B cell (primary cell): ENCODE measurements at regions not wholly inside any gene's neighbourhood (a gene's known extent, or its start where the extent isn't known, plus 50 kb on each side); places are given as distances from the start of the nearest gene placed in this dataset.

Experiments
- ATAC-seq: fragments of 200-7000 bp; cut with Tn5 transposase; one replicate; pipeline ENCODE4 v1.10.0; 2021; ENCODE audit warnings: low read depth, mild to moderate bottlenecking, moderate number of reproducible peaks, moderate library complexity
- CTCF ChIA-PET: fragments of 350-600 bp; sonication (Branson Sonifier 250); formaldehyde crosslinking; loops from one replicate; lab custom pipeline; 2021; ENCODE audit warnings: antibody characterized with exemption, inconsistent platforms; lab: Charles Lee
- POLR2A ChIA-PET: fragments of 350-600 bp; sonication (Branson Sonifier 250); formaldehyde crosslinking; loops from one replicate; lab custom pipeline; 2021; ENCODE audit warnings: antibody characterized with exemption; lab: Charles Lee
- DNase-seq: peaks from one replicate; pipeline ENCODE4 v3.0.0; 2013
- H2AFZ ChIP-seq: 2 replicates; pipeline ENCODE4 v1.6.1; 2012; ENCODE audit warnings: mild to moderate bottlenecking, low read depth, low read length; ENCODE audit not compliant: insufficient read depth, poor library complexity, severe bottlenecking
- H3K27ac ChIP-seq, 2 donors: 1 replicate in 1 of 2; 2 replicates in 1 of 2; pipeline ENCODE4 v1.5.1; 2012 to 2013; ENCODE audit warnings: low read length in 2 of 2, mild to moderate bottlenecking in 2 of 2, moderate library complexity in 1 of 2
- H3K27me3 ChIP-seq, 4 experiments: fragments of 200-600 bp in 1 of 4; sonication (generic) in 1 of 4; replicated peaks in 1 of 4; 1 replicate in 2 of 4; 2 replicates in 2 of 4; pipeline versions ENCODE4 v1.6.1 to v1.7.0; 2013 to 2016; ENCODE audit warnings: low read length in 3 of 4, mild to moderate bottlenecking in 2 of 4, mixed read lengths in 1 of 4, moderate library complexity in 1 of 4; ENCODE audit not compliant: insufficient read depth in 4 of 4, control insufficient read depth in 3 of 4; ENCODE audit errors: control extremely low read depth in 1 of 4
- H3K36me3 ChIP-seq, 2 experiments: replicated peaks in 1 of 2; 1 replicate in 1 of 2; 2 replicates in 1 of 2; pipeline versions ENCODE4 v1.6.1 to v1.7.1; 2013; ENCODE audit warnings: low read length in 1 of 2; ENCODE audit not compliant: insufficient read depth in 2 of 2, control insufficient read depth in 1 of 2; ENCODE audit errors: control extremely low read depth in 1 of 2, extremely low read depth in 1 of 2
- H3K4me1 ChIP-seq, 2 donors: fragments of 200-600 bp in 1 of 2; sonication (generic) in 1 of 2; 1 replicate in 1 of 2; 2 replicates in 1 of 2; pipeline versions ENCODE4 v1.5.1 to v1.6.1; 2013 to 2017; ENCODE audit warnings: low read length in 2 of 2; ENCODE audit not compliant: control insufficient read depth in 2 of 2, insufficient read depth in 2 of 2
- H3K4me2 ChIP-seq: replicated peaks from 2 replicates; pipeline ENCODE3; 2012; ENCODE audit warnings: mild to moderate bottlenecking, low read depth, low read length; ENCODE audit not compliant: poor library complexity, severe bottlenecking
- H3K4me3 ChIP-seq, 5 experiments: fragments of 200-600 bp in 1 of 5; sonication (generic) in 1 of 5; 1 replicate in 3 of 5; 2 replicates in 2 of 5; pipeline versions ENCODE4 v1.5.1 to v1.7.0; 2011 to 2016; ENCODE audit warnings: low read length in 4 of 5, mild to moderate bottlenecking in 4 of 5, low read depth in 2 of 5, control low read depth in 1 of 5, moderate library complexity in 1 of 5; ENCODE audit not compliant: insufficient read depth in 1 of 5; ENCODE audit errors: control extremely low read depth in 1 of 5, extremely low read depth in 1 of 5
- H3K79me2 ChIP-seq: fragments of 200-600 bp; sonication (generic); one replicate; pipeline ENCODE4 v1.6.0; 2016; ENCODE audit warnings: low read length; ENCODE audit not compliant: control insufficient read depth, insufficient read depth
- H3K9ac ChIP-seq: fragments of 200-600 bp; sonication (generic); 2 replicates; pipeline ENCODE4 v1.6.1; 2017; ENCODE audit warnings: mild to moderate bottlenecking, low read length, moderate library complexity
- H3K9me3 ChIP-seq, 3 donors: one replicate each; pipeline versions ENCODE4 v1.6.1 to v1.7.1; 2013; ENCODE audit warnings: low read length in 2 of 3; ENCODE audit not compliant: control insufficient read depth in 2 of 3, insufficient read depth in 1 of 3; ENCODE audit errors: control extremely low read depth in 1 of 3
- H4K20me1 ChIP-seq: 2 replicates; pipeline ENCODE4 v1.6.0; 2012; ENCODE audit warnings: mild to moderate bottlenecking, low read length; ENCODE audit not compliant: insufficient read depth, control insufficient read depth, poor library complexity, severe bottlenecking
- H3K27ac Mint-ChIP-seq: one replicate; pipeline ENCODE4 v1.8.0; 2021; ENCODE audit warnings: mixed read lengths
- H3K27me3 Mint-ChIP-seq: one replicate; pipeline ENCODE4 v1.8.0; 2021; ENCODE audit warnings: mixed read lengths
- H3K4me1 Mint-ChIP-seq: one replicate; pipeline ENCODE4 v1.8.0; 2021; ENCODE audit warnings: mixed read lengths
- H3K4me3 Mint-ChIP-seq: one replicate; pipeline ENCODE4 v1.8.0; 2021; ENCODE audit warnings: mixed read lengths
- H3K9me3 Mint-ChIP-seq: one replicate; pipeline ENCODE4 v1.8.0; 2022; ENCODE audit warnings: mixed read lengths; ENCODE audit not compliant: insufficient read depth
- EZH2 ChIP-seq: IDR thresholded peaks from 2 replicates; pipeline ENCODE4 v1.6.1; 2012; ENCODE audit warnings: borderline replicate concordance, low read depth, mild to moderate bottlenecking, moderate library complexity, low read length; ENCODE audit not compliant: insufficient read depth, poor library complexity, severe bottlenecking
- WGBS: methylation state at CpG from one replicate; pipeline ENCODE4 v1.1.5; 2013; ENCODE audit warnings: missing lambda C conversion rate; ENCODE audit not compliant: insufficient coverage; 5-methylcytosine and 5-hydroxymethylcytosine counted together
- intact Hi-C: fragments of 100-400 bp; cut with micrococcal nuclease; formaldehyde crosslinking; loops from one replicate; pipeline ENCODE4 v1.10.0; 2022
- TF ChIP-seq, protein P1 (sequence below): fragments of 200-600 bp; IDR thresholded peaks from one replicate; pipeline ENCODE4 v1.8.0; 2022; ENCODE audit warnings: antibody characterized with exemption, mild to moderate bottlenecking

DNA sequence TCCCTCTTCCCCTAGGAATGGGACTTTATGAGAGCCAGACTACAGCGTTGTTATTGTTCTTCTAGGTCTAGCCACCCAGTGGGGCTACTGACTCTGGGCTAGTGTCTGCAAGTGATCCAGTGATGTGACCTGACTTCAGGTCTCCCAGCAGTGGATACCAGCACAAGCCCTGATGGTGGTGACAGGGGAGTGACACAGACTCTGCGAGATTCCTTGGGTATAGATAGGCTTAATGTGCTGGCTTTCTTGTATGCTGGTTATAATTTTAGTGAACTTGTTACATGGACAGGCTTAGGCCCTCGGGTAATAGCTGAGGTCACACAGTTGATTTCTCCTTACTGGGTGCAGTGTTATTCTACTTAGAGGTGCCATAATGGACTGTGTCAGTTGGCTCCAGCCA is 106.9 kb downstream of the TBC1D30 start:
- H3K4me3 ChIP-seq, result no peak overlapping the region
- ATAC-seq, result no peak
- TF ChIP-seq, protein P1, sequence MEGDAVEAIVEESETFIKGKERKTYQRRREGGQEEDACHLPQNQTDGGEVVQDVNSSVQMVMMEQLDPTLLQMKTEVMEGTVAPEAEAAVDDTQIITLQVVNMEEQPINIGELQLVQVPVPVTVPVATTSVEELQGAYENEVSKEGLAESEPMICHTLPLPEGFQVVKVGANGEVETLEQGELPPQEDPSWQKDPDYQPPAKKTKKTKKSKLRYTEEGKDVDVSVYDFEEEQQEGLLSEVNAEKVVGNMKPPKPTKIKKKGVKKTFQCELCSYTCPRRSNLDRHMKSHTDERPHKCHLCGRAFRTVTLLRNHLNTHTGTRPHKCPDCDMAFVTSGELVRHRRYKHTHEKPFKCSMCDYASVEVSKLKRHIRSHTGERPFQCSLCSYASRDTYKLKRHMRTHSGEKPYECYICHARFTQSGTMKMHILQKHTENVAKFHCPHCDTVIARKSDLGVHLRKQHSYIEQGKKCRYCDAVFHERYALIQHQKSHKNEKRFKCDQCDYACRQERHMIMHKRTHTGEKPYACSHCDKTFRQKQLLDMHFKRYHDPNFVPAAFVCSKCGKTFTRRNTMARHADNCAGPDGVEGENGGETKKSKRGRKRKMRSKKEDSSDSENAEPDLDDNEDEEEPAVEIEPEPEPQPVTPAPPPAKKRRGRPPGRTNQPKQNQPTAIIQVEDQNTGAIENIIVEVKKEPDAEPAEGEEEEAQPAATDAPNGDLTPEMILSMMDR, result no peak
- TF ChIP-seq EZH2, result no peak
- H2AFZ ChIP-seq, result no peak overlapping the region
- no peaks in the 10 kb centered on the region for H4K20me1 ChIP-seq
- no peaks in the 10 kb centered on the region for H3K4me1 ChIP-seq
- H3K4me2 ChIP-seq, result no peak overlapping the region
- no peaks in the 10 kb centered on the region for H3K79me2 ChIP-seq
- Mint-ChIP-seq H3K9me3 (no peaks in the 10 kb centered on the region), H3K27ac (no peak overlapping the region), H3K4me3 (no peak overlapping the region), H3K27me3 (peaks cover 61% of the 10 kb centered on the region), H3K4me1 (no peaks in the 10 kb centered on the region)
- 93% methylated on average over 3 of the region's 3 CpGs for WGBS
- H3K9me3 ChIP-seq, result peaks cover 0 to 1% (median 0%) of the 10 kb centered on the region in 3 donors
- intact Hi-C loops, result no loop called here
- ChIA-PET POLR2A (no interaction called here), CTCF (no interaction called here)
- H3K27me3 ChIP-seq, result peaks cover 0 to 3% (median 0%) of the 10 kb centered on the region in 4 experiments
- no peaks in the 10 kb centered on the region for H3K36me3 ChIP-seq
- H3K9ac ChIP-seq, result no peak overlapping the region
- no peak overlapping the region for H3K27ac ChIP-seq
- no peak for DNase-seq

DNA sequence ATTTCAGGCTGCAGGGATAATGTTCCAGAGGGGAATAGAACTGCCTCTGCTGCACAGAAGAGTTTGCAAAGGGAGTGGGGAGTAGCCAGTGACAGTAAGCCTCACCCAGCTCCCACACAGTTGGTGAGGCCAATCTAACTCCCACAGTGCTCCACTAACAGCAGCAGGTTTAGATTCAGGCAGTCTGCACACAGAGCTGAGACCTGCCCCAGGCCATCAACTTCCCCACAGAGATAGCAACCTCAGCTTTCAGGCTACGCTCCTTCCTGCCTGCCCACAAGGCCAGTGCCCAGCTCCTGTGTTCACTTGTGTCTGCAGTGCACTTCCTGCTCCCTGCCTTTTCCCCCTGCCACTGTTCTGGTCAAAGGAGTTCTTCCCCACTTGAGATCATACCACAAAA is 107.5 kb downstream of the TBC1D30 start:
- TF ChIP-seq EZH2, result no peak
- TF ChIP-seq, protein P1, result no peak
- H4K20me1 ChIP-seq, result no peaks in the 10 kb centered on the region
- H3K4me2 ChIP-seq, result no peak overlapping the region
- H2AFZ ChIP-seq, result no peak overlapping the region
- no peaks in the 10 kb centered on the region for H3K79me2 ChIP-seq
- no peaks in the 10 kb centered on the region for H3K4me1 Mint-ChIP-seq
- no peak overlapping the region for H3K4me3 ChIP-seq
- intact Hi-C loops, result no loop called here
- peaks cover 60% of the 10 kb centered on the region for H3K27me3 Mint-ChIP-seq
- ATAC-seq (no peak), DNase-seq (no peak)
- peaks cover 0 to 1% (median 0%) of the 10 kb centered on the region in 3 donors for H3K9me3 ChIP-seq
- WGBS, result 77% methylated on average over 1 of the region's 1 CpG
- no peak overlapping the region for H3K27ac Mint-ChIP-seq
- no peak overlapping the region for H3K27ac ChIP-seq
- no peak overlapping the region for H3K9ac ChIP-seq
- POLR2A ChIA-PET, result no interaction called here
- H3K4me1 ChIP-seq, result no peaks in the 10 kb centered on the region
- H3K9me3 Mint-ChIP-seq, result no peaks in the 10 kb centered on the region
- no peaks in the 10 kb centered on the region for H3K36me3 ChIP-seq
- peaks cover 0 to 3% (median 0%) of the 10 kb centered on the region in 4 experiments for H3K27me3 ChIP-seq
- no peak overlapping the region for H3K4me3 Mint-ChIP-seq
- CTCF ChIA-PET, result no interaction called here
